Vagina (tissue), 2 donors: ENCODE measurements at regions not wholly inside any gene's neighbourhood (a gene's known extent, or its start where the extent isn't known, plus 50 kb on each side); places are given as distances from the start of the nearest gene placed in this dataset.

Experiments
- DNase-seq, 2 donors: peaks; one replicate each; pipeline ENCODE4 v3.0.0-alpha.2; 2017; ENCODE audit errors: extremely low spot score in 2 of 2
- H3K27ac ChIP-seq: fragments of 200-600 bp; sonication (generic); one replicate; pipeline ENCODE4 v1.5.1; 2019
- H3K27me3 ChIP-seq: fragments of 200-600 bp; sonication (generic); one replicate; pipeline ENCODE4 v1.5.1; 2019
- H3K36me3 ChIP-seq, 2 donors: fragments of 200-600 bp; sonication (generic); one replicate each; pipeline ENCODE4 v1.5.1; 2017 to 2019
- H3K4me1 ChIP-seq: fragments of 200-600 bp; sonication (generic); one replicate; pipeline ENCODE4 v1.5.1; 2019
- H3K4me3 ChIP-seq, 2 donors: fragments of 200-600 bp; sonication (generic); 1 replicate in 1 of 2; 2 replicates in 1 of 2; pipeline ENCODE4 v1.5.1; 2016 to 2019
- H3K9me3 ChIP-seq: fragments of 200-600 bp; sonication (generic); one replicate; pipeline ENCODE4 v1.5.1; 2019
- POLR2A ChIP-seq, 2 donors: fragments of 450-650 bp; IDR thresholded peaks; one replicate each; pipeline ENCODE4 v1.6.1; 2017; ENCODE audit warnings: antibody characterized with exemption in 2 of 2, mild to moderate bottlenecking in 2 of 2, moderate library complexity in 2 of 2
- POLR2AphosphoS5 ChIP-seq, 2 donors: sonication (generic); formaldehyde crosslinking; IDR thresholded peaks; one replicate each; pipeline ENCODE4 v1.9.0; 2017; ENCODE audit warnings: antibody characterized with exemption in 2 of 2, mild to moderate bottlenecking in 2 of 2, low read depth in 1 of 2; ENCODE audit not compliant: insufficient read depth in 1 of 2
- intact Hi-C: fragments of 100-400 bp; cut with DNase I; formaldehyde crosslinking; loops from one replicate; pipeline ENCODE4 v1.15.1; 2023
- TF ChIP-seq, protein P1 (sequence below), 3 experiments: fragments of 450-650 bp in 2 of 3; fragments of 200-600 bp in 1 of 3; sonication (generic) in 1 of 3; IDR thresholded peaks; one replicate each; pipeline ENCODE4 v1.5.1; 2017 to 2019; ENCODE audit warnings: antibody characterized with exemption in 3 of 3, mild to moderate bottlenecking in 2 of 3, moderate library complexity in 2 of 3

DNA sequence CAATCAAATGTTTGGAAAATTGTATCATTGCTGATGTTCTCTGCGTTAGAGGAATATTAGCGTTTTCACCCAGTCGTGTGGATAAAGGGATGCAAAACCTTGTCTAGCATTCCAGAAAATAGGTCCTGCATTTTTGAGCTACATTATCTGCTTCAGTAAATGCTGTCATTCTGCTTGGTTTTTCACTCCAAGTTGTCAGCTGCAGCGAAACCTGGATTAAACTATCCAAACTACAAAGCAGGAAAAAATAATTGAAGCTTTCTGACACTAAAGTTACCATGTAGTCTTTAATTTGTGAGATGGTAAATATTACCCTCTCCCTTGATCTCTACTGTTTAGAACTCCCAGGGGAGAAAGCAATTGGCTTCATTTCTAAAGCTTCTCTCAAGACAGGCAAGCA lies 1795.5 kb upstream of the PRR20A start:
- Histone ChIP-seq H3K4me3 (no peak overlapping the region), H3K4me1 (no peaks in the 10 kb centered on the region), H3K9me3 (no peaks in the 10 kb centered on the region), H3K27ac (no peak overlapping the region), H3K27me3 (no peaks in the 10 kb centered on the region), H3K36me3 (no peaks in the 10 kb centered on the region)
- TF ChIP-seq POLR2AphosphoS5 (IDR thresholded peaks at IDR 0.05; ENCODE audit: insufficient read depth in 1 of 2, low read depth in 1 of 2) = no peak
- TF ChIP-seq POLR2A (IDR thresholded peaks at IDR 0.05) = no peak
- TF ChIP-seq, protein P1, sequence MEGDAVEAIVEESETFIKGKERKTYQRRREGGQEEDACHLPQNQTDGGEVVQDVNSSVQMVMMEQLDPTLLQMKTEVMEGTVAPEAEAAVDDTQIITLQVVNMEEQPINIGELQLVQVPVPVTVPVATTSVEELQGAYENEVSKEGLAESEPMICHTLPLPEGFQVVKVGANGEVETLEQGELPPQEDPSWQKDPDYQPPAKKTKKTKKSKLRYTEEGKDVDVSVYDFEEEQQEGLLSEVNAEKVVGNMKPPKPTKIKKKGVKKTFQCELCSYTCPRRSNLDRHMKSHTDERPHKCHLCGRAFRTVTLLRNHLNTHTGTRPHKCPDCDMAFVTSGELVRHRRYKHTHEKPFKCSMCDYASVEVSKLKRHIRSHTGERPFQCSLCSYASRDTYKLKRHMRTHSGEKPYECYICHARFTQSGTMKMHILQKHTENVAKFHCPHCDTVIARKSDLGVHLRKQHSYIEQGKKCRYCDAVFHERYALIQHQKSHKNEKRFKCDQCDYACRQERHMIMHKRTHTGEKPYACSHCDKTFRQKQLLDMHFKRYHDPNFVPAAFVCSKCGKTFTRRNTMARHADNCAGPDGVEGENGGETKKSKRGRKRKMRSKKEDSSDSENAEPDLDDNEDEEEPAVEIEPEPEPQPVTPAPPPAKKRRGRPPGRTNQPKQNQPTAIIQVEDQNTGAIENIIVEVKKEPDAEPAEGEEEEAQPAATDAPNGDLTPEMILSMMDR (IDR thresholded peaks at IDR 0.05) = no peak
- no peak for DNase-seq
- intact Hi-C loops = no loop called here

DNA sequence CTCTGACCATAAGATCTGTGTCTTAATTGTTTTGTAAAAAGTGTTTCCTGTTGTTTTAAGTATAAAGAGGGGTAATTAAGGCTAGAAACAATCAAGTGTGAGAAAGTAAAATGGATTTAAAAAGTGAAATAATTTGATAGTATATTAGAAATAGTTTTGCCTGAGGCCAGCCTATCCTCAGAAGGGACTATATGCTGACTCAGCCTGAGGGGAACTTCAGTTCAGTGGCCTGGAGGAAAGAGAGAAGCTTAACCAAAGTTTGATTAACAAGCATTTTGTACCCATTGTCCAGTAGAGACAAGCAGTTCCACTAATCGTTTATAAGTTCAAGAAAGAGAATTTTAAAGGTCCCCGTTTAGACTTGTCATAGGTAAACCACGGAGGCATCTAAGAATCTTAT lies 1793.2 kb upstream of the PRR20A start:
- intact Hi-C loops = no loop called here
- no peak for DNase-seq
- TF ChIP-seq, protein P1 (IDR thresholded peaks at IDR 0.05) = no peak
- TF ChIP-seq POLR2AphosphoS5 (IDR thresholded peaks at IDR 0.05; ENCODE audit: insufficient read depth in 1 of 2, low read depth in 1 of 2) = no peak
- TF ChIP-seq POLR2A (IDR thresholded peaks at IDR 0.05) = no peak
- no peaks in the 10 kb centered on the region for H3K9me3 ChIP-seq
- no peaks in the 10 kb centered on the region for H3K27me3 ChIP-seq
- no peaks in the 10 kb centered on the region for H3K36me3 ChIP-seq
- no peak overlapping the region for H3K27ac ChIP-seq
- H3K4me1 ChIP-seq = no peaks in the 10 kb centered on the region
- no peak overlapping the region for H3K4me3 ChIP-seq

DNA sequence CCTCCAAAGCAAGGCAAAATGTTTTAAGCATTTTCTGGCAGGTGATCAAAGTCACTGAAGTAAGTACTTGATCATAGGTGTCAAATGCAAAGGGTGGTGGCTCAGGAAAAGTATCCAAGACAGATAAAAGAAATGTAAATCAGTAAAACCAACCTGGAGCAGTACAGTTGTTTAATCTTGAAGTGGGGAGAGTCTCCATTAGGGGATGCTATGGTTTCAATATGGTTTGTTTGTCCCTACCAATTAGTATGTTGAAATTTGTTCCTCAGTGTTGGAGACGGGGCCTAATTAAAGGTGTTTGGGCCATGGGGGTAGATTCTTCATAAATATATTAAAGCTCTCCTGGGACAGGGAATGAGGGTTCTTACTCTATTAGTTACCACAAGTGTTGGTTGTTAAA lies 1781.7 kb upstream of the PRR20A start:
- TF ChIP-seq POLR2A (IDR thresholded peaks at IDR 0.05) (no peak), POLR2AphosphoS5 (IDR thresholded peaks at IDR 0.05; ENCODE audit: insufficient read depth in 1 of 2, low read depth in 1 of 2) (no peak)
- TF ChIP-seq, protein P1 (IDR thresholded peaks at IDR 0.05) = no peak
- H3K27ac ChIP-seq = no peak overlapping the region
- no peaks in the 10 kb centered on the region for H3K27me3 ChIP-seq
- no peak overlapping the region for H3K4me3 ChIP-seq
- no peaks in the 10 kb centered on the region for H3K36me3 ChIP-seq
- DNase-seq = no peak
- no peaks in the 10 kb centered on the region for H3K9me3 ChIP-seq
- no peaks in the 10 kb centered on the region for H3K4me1 ChIP-seq
- intact Hi-C loops = no loop called here

DNA sequence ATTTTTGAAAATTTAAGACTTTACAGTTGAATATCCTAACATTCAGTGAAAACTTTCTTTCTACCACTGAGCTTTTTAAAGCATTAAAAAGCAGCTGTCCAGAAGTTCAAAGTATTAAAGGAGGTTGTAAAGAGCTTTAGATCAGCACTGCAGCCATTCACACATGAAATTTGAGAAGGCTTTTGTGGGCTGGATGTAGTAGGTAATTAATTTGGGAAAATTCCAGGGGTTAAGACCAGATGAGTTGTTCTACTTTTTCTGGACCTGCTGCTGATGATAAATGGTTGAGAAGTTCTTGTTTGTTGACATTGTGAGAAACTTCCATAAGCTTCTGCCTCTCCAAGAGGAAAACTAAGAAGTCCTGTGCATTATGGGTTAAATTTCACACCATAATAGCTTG lies 1779.6 kb upstream of the PRR20A start:
- intact Hi-C loops = no loop called here
- Histone ChIP-seq H3K36me3 (no peaks in the 10 kb centered on the region), H3K4me3 (no peak overlapping the region), H3K27me3 (no peaks in the 10 kb centered on the region), H3K9me3 (no peaks in the 10 kb centered on the region), H3K4me1 (no peaks in the 10 kb centered on the region), H3K27ac (no peak overlapping the region)
- TF ChIP-seq POLR2AphosphoS5 (IDR thresholded peaks at IDR 0.05; ENCODE audit: insufficient read depth in 1 of 2, low read depth in 1 of 2) = no peak
- no peak for TF ChIP-seq POLR2A (IDR thresholded peaks at IDR 0.05)
- TF ChIP-seq, protein P1 (IDR thresholded peaks at IDR 0.05) = no peak
- DNase-seq = no peak

DNA sequence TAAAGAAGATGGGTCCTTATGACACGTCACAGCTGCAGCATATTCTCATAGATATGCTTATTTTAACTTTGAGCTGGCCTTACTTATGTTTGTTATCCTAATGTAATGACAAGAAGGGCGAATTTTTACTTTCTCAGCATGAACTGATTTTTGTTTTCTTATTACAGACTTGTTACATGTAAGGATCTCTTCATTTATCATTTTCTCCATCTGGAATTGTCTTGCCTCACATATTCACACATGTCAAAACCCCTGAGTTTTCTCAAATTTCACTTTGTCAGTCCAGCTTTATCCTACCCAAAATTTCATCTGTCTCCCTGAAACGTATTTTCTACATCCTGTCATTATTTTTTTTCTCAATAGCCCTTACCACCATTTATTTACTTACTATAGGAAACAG lies 1774.0 kb upstream of the PRR20A start:
- H3K27me3 ChIP-seq = no peaks in the 10 kb centered on the region
- H3K4me3 ChIP-seq = no peak overlapping the region
- H3K36me3 ChIP-seq = no peaks in the 10 kb centered on the region
- H3K9me3 ChIP-seq = no peaks in the 10 kb centered on the region
- no peaks in the 10 kb centered on the region for H3K4me1 ChIP-seq
- no peak for DNase-seq
- TF ChIP-seq POLR2AphosphoS5 (IDR thresholded peaks at IDR 0.05; ENCODE audit: insufficient read depth in 1 of 2, low read depth in 1 of 2) (no peak), POLR2A (IDR thresholded peaks at IDR 0.05) (no peak)
- TF ChIP-seq, protein P1 (IDR thresholded peaks at IDR 0.05) = no peak
- no peak overlapping the region for H3K27ac ChIP-seq
- intact Hi-C loops = no loop called here
